GM13976 (cell line): ENCODE measurements at regions not wholly inside any gene's neighbourhood (a gene's known extent, or its start where the extent isn't known, plus 50 kb on each side); places are given as distances from the start of the nearest gene placed in this dataset.
A peak's percentile ranks its signal among the peaks of the same experiment; 100 is the strongest.
"Not testable (repeated sequence)": the region's sequence is repeated elsewhere in the genome, so short reads cannot be mapped to it uniquely, and the experiment has no call there.

Experiments
- DNase-seq: peaks from one replicate; pipeline ENCODE4 v3.0.0; 2012; ENCODE audit warnings: low spot score
- in situ Hi-C: fragments of 300-500 bp; cut with MboI; formaldehyde crosslinking; loops from one replicate; pipeline ENCODE4 v1.12.0; 2022; ENCODE audit warnings: low sequenced_read_pairs, mixed read lengths, inconsistent platforms; ENCODE audit not compliant: unreplicated experiment
- TF ChIP-seq, protein P1 (sequence below): IDR thresholded peaks from 2 replicates; pipeline ENCODE4 v1.5.1; 2012; ENCODE audit warnings: borderline replicate concordance, mild to moderate bottlenecking; ENCODE audit not compliant: insufficient read depth; ENCODE audit errors: extremely low read depth, missing control alignments, control extremely low read depth

DNA sequence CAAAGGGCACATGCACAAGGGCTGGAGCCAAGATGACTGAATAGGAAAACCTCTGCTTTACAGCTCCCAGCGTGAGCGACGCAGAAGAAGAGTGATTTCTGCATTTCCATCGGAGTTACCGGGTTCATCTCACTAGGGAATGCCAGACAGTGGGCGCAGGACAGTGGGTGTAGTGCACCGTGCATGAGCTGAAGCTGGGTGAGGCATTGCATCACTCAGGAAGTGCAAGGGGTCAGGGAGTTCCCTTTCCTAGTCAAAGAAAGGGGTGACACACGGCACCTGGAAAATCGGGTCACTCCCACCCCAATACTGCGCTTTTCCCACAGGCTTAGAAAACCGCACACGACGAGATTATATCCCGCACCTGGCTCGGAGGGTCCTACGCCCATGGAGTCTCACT, 64.5 kb upstream of the HTR1E start:
- DNase-seq, in situ Hi-C loops: not testable (repeated sequence)

DNA sequence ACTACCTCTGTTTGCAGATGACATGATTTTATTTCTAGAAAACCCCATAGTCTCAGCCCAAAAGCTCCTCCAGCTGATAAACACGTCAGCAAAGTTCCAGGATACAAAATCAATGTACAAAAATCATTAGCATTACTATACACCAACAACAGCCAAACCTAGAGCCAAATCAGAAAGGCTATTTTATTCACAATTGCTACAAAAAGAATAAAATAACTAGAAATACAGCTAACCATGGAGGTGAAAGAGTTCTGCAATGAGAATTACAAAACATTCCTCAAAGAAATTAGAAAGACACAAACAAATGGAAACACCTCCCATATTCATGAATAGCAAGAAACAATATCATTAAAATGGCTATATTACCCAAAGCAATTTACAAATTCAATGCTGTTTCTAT, 65.6 kb upstream of the HTR1E start:
- TF ChIP-seq, protein P1, sequence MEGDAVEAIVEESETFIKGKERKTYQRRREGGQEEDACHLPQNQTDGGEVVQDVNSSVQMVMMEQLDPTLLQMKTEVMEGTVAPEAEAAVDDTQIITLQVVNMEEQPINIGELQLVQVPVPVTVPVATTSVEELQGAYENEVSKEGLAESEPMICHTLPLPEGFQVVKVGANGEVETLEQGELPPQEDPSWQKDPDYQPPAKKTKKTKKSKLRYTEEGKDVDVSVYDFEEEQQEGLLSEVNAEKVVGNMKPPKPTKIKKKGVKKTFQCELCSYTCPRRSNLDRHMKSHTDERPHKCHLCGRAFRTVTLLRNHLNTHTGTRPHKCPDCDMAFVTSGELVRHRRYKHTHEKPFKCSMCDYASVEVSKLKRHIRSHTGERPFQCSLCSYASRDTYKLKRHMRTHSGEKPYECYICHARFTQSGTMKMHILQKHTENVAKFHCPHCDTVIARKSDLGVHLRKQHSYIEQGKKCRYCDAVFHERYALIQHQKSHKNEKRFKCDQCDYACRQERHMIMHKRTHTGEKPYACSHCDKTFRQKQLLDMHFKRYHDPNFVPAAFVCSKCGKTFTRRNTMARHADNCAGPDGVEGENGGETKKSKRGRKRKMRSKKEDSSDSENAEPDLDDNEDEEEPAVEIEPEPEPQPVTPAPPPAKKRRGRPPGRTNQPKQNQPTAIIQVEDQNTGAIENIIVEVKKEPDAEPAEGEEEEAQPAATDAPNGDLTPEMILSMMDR = no peak
- no peak for DNase-seq
- in situ Hi-C loops = no loop called here

DNA sequence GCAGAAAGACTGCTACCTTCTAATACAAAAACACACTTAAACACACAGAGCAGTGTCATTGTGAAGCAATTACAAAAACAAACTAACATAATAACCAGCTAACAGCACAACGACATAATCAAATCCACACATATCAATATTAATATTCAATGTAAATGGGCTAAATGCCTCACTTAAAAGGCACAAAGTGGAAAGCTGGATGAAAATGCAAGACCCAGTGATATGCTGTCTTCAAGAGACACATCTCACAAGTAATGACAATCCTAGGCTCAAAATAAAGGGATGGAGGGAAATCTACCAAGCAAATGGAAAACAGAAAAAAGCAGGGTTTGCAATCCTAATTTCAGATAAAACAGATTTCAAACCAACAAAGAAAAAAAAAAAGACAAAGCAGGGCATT, 67.8 kb upstream of the HTR1E start:
- DNase-seq = no peak

DNA sequence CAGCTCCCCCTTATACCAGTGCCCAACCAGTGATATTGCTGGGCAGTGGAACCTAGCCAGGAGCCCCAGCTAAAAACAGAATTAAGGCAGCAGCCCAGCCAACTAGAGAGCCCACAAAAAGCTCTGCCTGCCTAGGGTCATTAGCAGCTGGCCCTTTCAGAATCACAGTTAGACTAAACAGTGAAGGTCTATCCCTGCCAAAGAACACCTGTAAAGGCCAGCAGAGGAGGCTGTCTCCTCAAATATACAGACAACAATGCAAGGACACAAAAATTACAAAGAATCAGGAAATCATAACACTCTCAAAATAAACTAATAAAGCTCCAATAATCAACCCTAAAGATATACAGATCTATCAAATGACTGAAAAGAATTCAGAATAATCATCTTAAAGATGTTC, 77.8 kb upstream of the HTR1E start:
- in situ Hi-C loops = no loop called here
- TF ChIP-seq, protein P1 = no peak
- DNase-seq = no peak

More for the DNA sequence above, 67.8 kb upstream of the HTR1E start:
- in situ Hi-C loops = no loop called here
- TF ChIP-seq, protein P1 = no peak

- in situ Hi-C loops = no loop called here
- TF ChIP-seq, protein P1 = no peak
- DNase-seq = no peak
Measured at GRCh38 chr6:86858970-86859369, 78.4 kb upstream of the HTR1E start.

DNA sequence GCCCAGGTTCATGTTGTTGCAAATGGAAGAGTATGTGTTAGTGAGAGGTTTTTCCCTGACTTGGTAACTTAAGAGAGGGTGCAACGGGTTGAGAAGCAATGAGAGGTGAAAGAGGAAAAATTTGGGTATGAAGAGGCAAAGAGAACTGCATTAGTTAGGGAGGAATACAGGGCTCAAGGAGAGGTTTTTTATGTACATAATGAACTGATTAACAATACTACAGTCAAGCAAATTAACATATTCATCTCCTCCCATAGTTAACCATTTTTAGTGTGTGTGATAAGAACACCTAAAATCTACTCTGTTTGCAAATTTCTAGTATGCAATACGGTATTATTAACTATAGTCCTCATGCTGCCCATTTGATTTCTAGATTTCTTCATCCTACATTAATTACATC, 79.5 kb upstream of the HTR1E start:
- DNase-seq = no peak
- in situ Hi-C loops = no loop called here

GRCh38 chr6:86856937-86857563, 80.3 kb upstream of the HTR1E start:
- peak; percentile 6 for DNase-seq
- TF ChIP-seq, protein P1 = peak; percentile 51
- in situ Hi-C loops = no loop called here

More for the DNA sequence above, 79.5 kb upstream of the HTR1E start:
- TF ChIP-seq, protein P1 = no peak
